ENCODE measurements at regions not wholly inside any gene's neighbourhood (a gene's known extent, or its start where the extent isn't known, plus 50 kb on each side); places are given as distances from the start of the nearest gene placed in this dataset.

DNA sequence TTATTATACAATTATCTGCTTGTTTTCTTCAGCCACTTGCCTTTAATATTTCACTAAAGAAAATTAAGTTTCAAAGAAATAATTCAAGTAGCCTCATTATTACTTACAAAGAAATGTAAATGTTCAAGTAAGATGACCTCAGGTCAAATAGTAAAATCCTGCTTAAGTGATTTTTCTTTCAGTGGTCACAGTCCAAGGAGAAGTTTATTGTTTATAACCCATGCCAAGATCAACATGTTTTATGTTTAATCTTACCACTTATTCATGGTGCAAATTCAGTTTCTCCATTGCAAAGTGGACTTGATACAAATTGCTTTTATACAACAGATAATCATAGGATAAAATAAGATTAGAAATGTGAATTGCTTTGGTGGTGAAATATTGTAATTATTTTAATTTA is 370.2 kb upstream of the FLRT2 start:
- CTCF ChIA-PET: no interaction called here
- POLR2A ChIA-PET: no interaction called here
- intact Hi-C loops (cut with micrococcal nuclease; ENCODE audit: unreplicated experiment): no loop called here
- no TSS peak for BruUV-seq (replicated peaks)
- DNase-seq (ENCODE audit: low read depth, low spot score) (no peak), ATAC-seq (no peak)
- Histone ChIP-seq H3K27ac (ENCODE audit: low read length) (no peak overlapping the region), H3K27me3 (ENCODE audit: control insufficient read depth, insufficient read depth, low read length) (no peaks in the 10 kb centered on the region), H3K4me3 (ENCODE audit: low read depth in 2 of 2, low read length in 2 of 2) (no peak overlapping the region), H3K4me1 (ENCODE audit: control insufficient read depth, insufficient read depth, low read length) (no peaks in the 10 kb centered on the region), H3K9me3 (ENCODE audit: control insufficient read depth, insufficient read depth, low read depth, low read length) (no peaks in the 10 kb centered on the region), H3K36me3 (ENCODE audit: control insufficient read depth, insufficient read depth, low read length) (no peaks in the 10 kb centered on the region)
- TF ChIP-seq REST (IDR thresholded peaks at IDR 0.05; ENCODE audit: insufficient read depth in 1 of 2, low read depth in 2 of 2, low read length in 1 of 2) (no peak), SIN3A (IDR thresholded peaks at IDR 0.05; ENCODE audit: borderline replicate concordance, insufficient read depth, low read depth, low read length) (no peak), POLR2AphosphoS5 (IDR thresholded peaks at IDR 0.05; ENCODE audit: low read depth, low read length) (no peak), TCF7L2 (IDR thresholded peaks at IDR 0.05; ENCODE audit: low read depth, low read length) (no peak)
- TF ChIP-seq, protein P1, sequence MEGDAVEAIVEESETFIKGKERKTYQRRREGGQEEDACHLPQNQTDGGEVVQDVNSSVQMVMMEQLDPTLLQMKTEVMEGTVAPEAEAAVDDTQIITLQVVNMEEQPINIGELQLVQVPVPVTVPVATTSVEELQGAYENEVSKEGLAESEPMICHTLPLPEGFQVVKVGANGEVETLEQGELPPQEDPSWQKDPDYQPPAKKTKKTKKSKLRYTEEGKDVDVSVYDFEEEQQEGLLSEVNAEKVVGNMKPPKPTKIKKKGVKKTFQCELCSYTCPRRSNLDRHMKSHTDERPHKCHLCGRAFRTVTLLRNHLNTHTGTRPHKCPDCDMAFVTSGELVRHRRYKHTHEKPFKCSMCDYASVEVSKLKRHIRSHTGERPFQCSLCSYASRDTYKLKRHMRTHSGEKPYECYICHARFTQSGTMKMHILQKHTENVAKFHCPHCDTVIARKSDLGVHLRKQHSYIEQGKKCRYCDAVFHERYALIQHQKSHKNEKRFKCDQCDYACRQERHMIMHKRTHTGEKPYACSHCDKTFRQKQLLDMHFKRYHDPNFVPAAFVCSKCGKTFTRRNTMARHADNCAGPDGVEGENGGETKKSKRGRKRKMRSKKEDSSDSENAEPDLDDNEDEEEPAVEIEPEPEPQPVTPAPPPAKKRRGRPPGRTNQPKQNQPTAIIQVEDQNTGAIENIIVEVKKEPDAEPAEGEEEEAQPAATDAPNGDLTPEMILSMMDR (IDR thresholded peaks at IDR 0.05): no peak
- in situ Hi-C loops (cut with HindIII; ENCODE audit: low pct_unique_long_range_greater_than_20kb, low sequenced_read_pairs): no loop called here

DNA sequence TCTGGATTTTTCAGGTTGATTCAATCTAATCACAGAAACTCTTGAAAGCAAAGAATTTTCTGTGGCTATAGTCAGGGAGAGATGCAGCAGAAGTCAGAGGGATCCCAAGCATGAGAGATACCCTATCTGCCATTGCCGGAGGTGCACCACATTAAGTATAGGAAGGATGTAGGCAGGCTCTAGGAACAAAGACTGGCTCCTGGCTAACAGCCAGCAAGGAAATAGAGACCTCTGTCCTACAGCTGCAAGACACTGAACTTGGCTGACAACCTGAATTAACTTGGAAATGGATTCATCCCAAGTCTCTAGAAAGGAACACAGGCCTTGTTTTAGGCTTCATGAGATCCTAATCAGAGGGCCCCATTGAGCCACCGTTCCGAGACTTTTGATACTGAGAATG is 364.9 kb upstream of the FLRT2 start:
- Histone ChIP-seq H3K4me1 (ENCODE audit: control insufficient read depth, insufficient read depth, low read length) (no peaks in the 10 kb centered on the region), H3K36me3 (ENCODE audit: control insufficient read depth, insufficient read depth, low read length) (no peaks in the 10 kb centered on the region), H3K27me3 (ENCODE audit: control insufficient read depth, insufficient read depth, low read length) (no peaks in the 10 kb centered on the region), H3K27ac (ENCODE audit: low read length) (no peak overlapping the region), H3K9me3 (ENCODE audit: control insufficient read depth, insufficient read depth, low read depth, low read length) (no peaks in the 10 kb centered on the region), H3K4me3 (ENCODE audit: low read depth in 2 of 2, low read length in 2 of 2) (no peak overlapping the region)
- intact Hi-C loops (cut with micrococcal nuclease; ENCODE audit: unreplicated experiment) (no loop called here), in situ Hi-C loops (cut with HindIII; ENCODE audit: low pct_unique_long_range_greater_than_20kb, low sequenced_read_pairs) (no loop called here)
- BruUV-seq (replicated peaks): no TSS peak
- ChIA-PET POLR2A (no interaction called here), CTCF (no interaction called here)
- ATAC-seq: no peak
- no peak for DNase-seq (ENCODE audit: low read depth, low spot score)
- TF ChIP-seq POLR2AphosphoS5 (IDR thresholded peaks at IDR 0.05; ENCODE audit: low read depth, low read length) (no peak), TCF7L2 (IDR thresholded peaks at IDR 0.05; ENCODE audit: low read depth, low read length) (no peak), SIN3A (IDR thresholded peaks at IDR 0.05; ENCODE audit: borderline replicate concordance, insufficient read depth, low read depth, low read length) (no peak), REST (IDR thresholded peaks at IDR 0.05; ENCODE audit: insufficient read depth in 1 of 2, low read depth in 2 of 2, low read length in 1 of 2) (no peak)
- TF ChIP-seq, protein P1 (IDR thresholded peaks at IDR 0.05): no peak
